GM10266 (cell line): ENCODE measurements at regions not wholly inside any gene's neighbourhood (a gene's known extent, or its start where the extent isn't known, plus 50 kb on each side); places are given as distances from the start of the nearest gene placed in this dataset.

Experiments
- DNase-seq: peaks from one replicate; pipeline ENCODE4 v3.0.0; 2012; ENCODE audit errors: extremely low spot score
- CTCF ChIP-seq: IDR thresholded peaks from 2 replicates; pipeline ENCODE4 v1.5.1; 2012; ENCODE audit warnings: mild to moderate bottlenecking, low read depth; ENCODE audit not compliant: control insufficient read depth, insufficient read depth; ENCODE audit errors: missing control alignments

- no peak for DNase-seq
- no peak for TF ChIP-seq CTCF
These were observed 317.8 kb downstream of the EPHA4 start for GRCh38 chr2:221254299-221254698.

GRCh38 chr2:221255862-221256261 is 316.2 kb downstream of the EPHA4 start:
- no peak for DNase-seq
- TF ChIP-seq CTCF = no peak

- TF ChIP-seq CTCF = no peak
- no peak for DNase-seq
These were observed 313.6 kb downstream of the EPHA4 start for GRCh38 chr2:221258464-221258863.

- TF ChIP-seq CTCF = no peak
- no peak for DNase-seq
These were observed 309.5 kb downstream of the EPHA4 start for GRCh38 chr2:221262651-221263050.

GRCh38 chr2:221263573-221263972 is 308.5 kb downstream of the EPHA4 start:
- TF ChIP-seq CTCF = no peak
- DNase-seq = no peak

- no peak for DNase-seq
- no peak for TF ChIP-seq CTCF
These were observed 307.8 kb downstream of the EPHA4 start for GRCh38 chr2:221264318-221264717.

- TF ChIP-seq CTCF = no peak
- DNase-seq = no peak
These were observed 304.2 kb downstream of the EPHA4 start for GRCh38 chr2:221267773-221268425.
